B cell (primary cell): ENCODE measurements at regions not wholly inside any gene's neighbourhood (a gene's known extent, or its start where the extent isn't known, plus 50 kb on each side); places are given as distances from the start of the nearest gene placed in this dataset.

Experiments
- ATAC-seq: fragments of 200-7000 bp; cut with Tn5 transposase; one replicate; pipeline ENCODE4 v1.10.0; 2021; ENCODE audit warnings: low read depth, mild to moderate bottlenecking, moderate number of reproducible peaks, moderate library complexity
- CTCF ChIA-PET: fragments of 350-600 bp; sonication (Branson Sonifier 250); formaldehyde crosslinking; loops from one replicate; lab custom pipeline; 2021; ENCODE audit warnings: antibody characterized with exemption, inconsistent platforms; lab: Charles Lee
- POLR2A ChIA-PET: fragments of 350-600 bp; sonication (Branson Sonifier 250); formaldehyde crosslinking; loops from one replicate; lab custom pipeline; 2021; ENCODE audit warnings: antibody characterized with exemption; lab: Charles Lee
- DNase-seq: peaks from one replicate; pipeline ENCODE4 v3.0.0; 2013
- H2AFZ ChIP-seq: 2 replicates; pipeline ENCODE4 v1.6.1; 2012; ENCODE audit warnings: mild to moderate bottlenecking, low read depth, low read length; ENCODE audit not compliant: insufficient read depth, poor library complexity, severe bottlenecking
- H3K27ac ChIP-seq, 2 donors: 1 replicate in 1 of 2; 2 replicates in 1 of 2; pipeline ENCODE4 v1.5.1; 2012 to 2013; ENCODE audit warnings: low read length in 2 of 2, mild to moderate bottlenecking in 2 of 2, moderate library complexity in 1 of 2
- H3K27me3 ChIP-seq, 4 experiments: fragments of 200-600 bp in 1 of 4; sonication (generic) in 1 of 4; replicated peaks in 1 of 4; 1 replicate in 2 of 4; 2 replicates in 2 of 4; pipeline versions ENCODE4 v1.6.1 to v1.7.0; 2013 to 2016; ENCODE audit warnings: low read length in 3 of 4, mild to moderate bottlenecking in 2 of 4, mixed read lengths in 1 of 4, moderate library complexity in 1 of 4; ENCODE audit not compliant: insufficient read depth in 4 of 4, control insufficient read depth in 3 of 4; ENCODE audit errors: control extremely low read depth in 1 of 4
- H3K36me3 ChIP-seq, 2 experiments: replicated peaks in 1 of 2; 1 replicate in 1 of 2; 2 replicates in 1 of 2; pipeline versions ENCODE4 v1.6.1 to v1.7.1; 2013; ENCODE audit warnings: low read length in 1 of 2; ENCODE audit not compliant: insufficient read depth in 2 of 2, control insufficient read depth in 1 of 2; ENCODE audit errors: control extremely low read depth in 1 of 2, extremely low read depth in 1 of 2
- H3K4me1 ChIP-seq, 2 donors: fragments of 200-600 bp in 1 of 2; sonication (generic) in 1 of 2; 1 replicate in 1 of 2; 2 replicates in 1 of 2; pipeline versions ENCODE4 v1.5.1 to v1.6.1; 2013 to 2017; ENCODE audit warnings: low read length in 2 of 2; ENCODE audit not compliant: control insufficient read depth in 2 of 2, insufficient read depth in 2 of 2
- H3K4me2 ChIP-seq: replicated peaks from 2 replicates; pipeline ENCODE3; 2012; ENCODE audit warnings: mild to moderate bottlenecking, low read depth, low read length; ENCODE audit not compliant: poor library complexity, severe bottlenecking
- H3K4me3 ChIP-seq, 5 experiments: fragments of 200-600 bp in 1 of 5; sonication (generic) in 1 of 5; 1 replicate in 3 of 5; 2 replicates in 2 of 5; pipeline versions ENCODE4 v1.5.1 to v1.7.0; 2011 to 2016; ENCODE audit warnings: low read length in 4 of 5, mild to moderate bottlenecking in 4 of 5, low read depth in 2 of 5, control low read depth in 1 of 5, moderate library complexity in 1 of 5; ENCODE audit not compliant: insufficient read depth in 1 of 5; ENCODE audit errors: control extremely low read depth in 1 of 5, extremely low read depth in 1 of 5
- H3K79me2 ChIP-seq: fragments of 200-600 bp; sonication (generic); one replicate; pipeline ENCODE4 v1.6.0; 2016; ENCODE audit warnings: low read length; ENCODE audit not compliant: control insufficient read depth, insufficient read depth
- H3K9ac ChIP-seq: fragments of 200-600 bp; sonication (generic); 2 replicates; pipeline ENCODE4 v1.6.1; 2017; ENCODE audit warnings: mild to moderate bottlenecking, low read length, moderate library complexity
- H3K9me3 ChIP-seq, 3 donors: one replicate each; pipeline versions ENCODE4 v1.6.1 to v1.7.1; 2013; ENCODE audit warnings: low read length in 2 of 3; ENCODE audit not compliant: control insufficient read depth in 2 of 3, insufficient read depth in 1 of 3; ENCODE audit errors: control extremely low read depth in 1 of 3
- H4K20me1 ChIP-seq: 2 replicates; pipeline ENCODE4 v1.6.0; 2012; ENCODE audit warnings: mild to moderate bottlenecking, low read length; ENCODE audit not compliant: insufficient read depth, control insufficient read depth, poor library complexity, severe bottlenecking
- H3K27ac Mint-ChIP-seq: one replicate; pipeline ENCODE4 v1.8.0; 2021; ENCODE audit warnings: mixed read lengths
- H3K27me3 Mint-ChIP-seq: one replicate; pipeline ENCODE4 v1.8.0; 2021; ENCODE audit warnings: mixed read lengths
- H3K4me1 Mint-ChIP-seq: one replicate; pipeline ENCODE4 v1.8.0; 2021; ENCODE audit warnings: mixed read lengths
- H3K4me3 Mint-ChIP-seq: one replicate; pipeline ENCODE4 v1.8.0; 2021; ENCODE audit warnings: mixed read lengths
- H3K9me3 Mint-ChIP-seq: one replicate; pipeline ENCODE4 v1.8.0; 2022; ENCODE audit warnings: mixed read lengths; ENCODE audit not compliant: insufficient read depth
- CTCF ChIP-seq: fragments of 200-600 bp; IDR thresholded peaks from one replicate; pipeline ENCODE4 v1.8.0; 2022; ENCODE audit warnings: antibody characterized with exemption, mild to moderate bottlenecking
- EZH2 ChIP-seq: IDR thresholded peaks from 2 replicates; pipeline ENCODE4 v1.6.1; 2012; ENCODE audit warnings: borderline replicate concordance, low read depth, mild to moderate bottlenecking, moderate library complexity, low read length; ENCODE audit not compliant: insufficient read depth, poor library complexity, severe bottlenecking
- WGBS: methylation state at CpG from one replicate; pipeline ENCODE4 v1.1.5; 2013; ENCODE audit warnings: missing lambda C conversion rate; ENCODE audit not compliant: insufficient coverage; 5-methylcytosine and 5-hydroxymethylcytosine counted together
- intact Hi-C: fragments of 100-400 bp; cut with micrococcal nuclease; formaldehyde crosslinking; loops from one replicate; pipeline ENCODE4 v1.10.0; 2022

GRCh38 chr7:32301427-32301826, 188.8 kb downstream of the LSM5 start:
- DNase-seq (no peak), ATAC-seq (no peak)
- Histone ChIP-seq H3K4me1 (peaks cover 0 to 7% of the 10 kb centered on the region in 2 donors), H3K9ac (no peak overlapping the region), H3K27me3 (peaks cover 0 to 24% (median 9%) of the 10 kb centered on the region in 4 experiments), H4K20me1 (no peaks in the 10 kb centered on the region), H3K9me3 (peaks cover 0 to 6% (median 0%) of the 10 kb centered on the region in 3 donors), H2AFZ (no peak overlapping the region), H3K36me3 (no peaks in the 10 kb centered on the region), H3K4me2 (no peak overlapping the region), H3K27ac (no peak overlapping the region), H3K4me3 (no peak overlapping the region), H3K79me2 (no peaks in the 10 kb centered on the region)
- Mint-ChIP-seq H3K27me3 (peaks cover 50% of the 10 kb centered on the region), H3K4me1 (peaks cover 7% of the 10 kb centered on the region), H3K4me3 (no peak overlapping the region), H3K27ac (no peak overlapping the region), H3K9me3 (no peaks in the 10 kb centered on the region)
- WGBS: 93% methylated on average over 2 of the region's 3 CpGs
- intact Hi-C loops: no loop called here
- ChIA-PET POLR2A (no interaction called here), CTCF (no interaction called here)
- TF ChIP-seq EZH2 (no peak), CTCF (no peak)

- 23% methylated on average over 11 of the region's 17 CpGs for WGBS
- TF ChIP-seq EZH2: no peak
- no peak for TF ChIP-seq CTCF
- POLR2A ChIA-PET: no interaction called here
- Histone ChIP-seq H3K27ac (no peak overlapping the region), H2AFZ (peak overlapping the region; percentile 38), H3K36me3 (no peaks in the 10 kb centered on the region), H3K9ac (no peak overlapping the region), H3K9me3 (peaks cover 0 to 4% (median 0%) of the 10 kb centered on the region in 3 donors), H3K27me3 (peaks cover 0 to 27% (median 9%) of the 10 kb centered on the region in 4 experiments), H4K20me1 (no peaks in the 10 kb centered on the region), H3K4me2 (peak overlapping the region; percentile 34), H3K79me2 (no peaks in the 10 kb centered on the region), H3K4me3 (no peak overlapping the region), H3K4me1 (peaks cover 0 to 7% of the 10 kb centered on the region in 2 donors)
- Mint-ChIP-seq H3K4me3 (peak overlapping the region; percentile 17), H3K4me1 (peaks cover 7% of the 10 kb centered on the region), H3K27ac (no peak overlapping the region), H3K27me3 (peaks cover 51% of the 10 kb centered on the region), H3K9me3 (no peaks in the 10 kb centered on the region)
- intact Hi-C loops: no loop called here
- ATAC-seq (no peak), DNase-seq (no peak)
- CTCF ChIA-PET: no interaction called here
Measured at GRCh38 chr7:32299133-32299702, 191.0 kb downstream of the LSM5 start.
